ENCODE measurements at regions not wholly inside any gene's neighbourhood (a gene's known extent, or its start where the extent isn't known, plus 50 kb on each side); places are given as distances from the start of the nearest gene placed in this dataset.

DNA sequence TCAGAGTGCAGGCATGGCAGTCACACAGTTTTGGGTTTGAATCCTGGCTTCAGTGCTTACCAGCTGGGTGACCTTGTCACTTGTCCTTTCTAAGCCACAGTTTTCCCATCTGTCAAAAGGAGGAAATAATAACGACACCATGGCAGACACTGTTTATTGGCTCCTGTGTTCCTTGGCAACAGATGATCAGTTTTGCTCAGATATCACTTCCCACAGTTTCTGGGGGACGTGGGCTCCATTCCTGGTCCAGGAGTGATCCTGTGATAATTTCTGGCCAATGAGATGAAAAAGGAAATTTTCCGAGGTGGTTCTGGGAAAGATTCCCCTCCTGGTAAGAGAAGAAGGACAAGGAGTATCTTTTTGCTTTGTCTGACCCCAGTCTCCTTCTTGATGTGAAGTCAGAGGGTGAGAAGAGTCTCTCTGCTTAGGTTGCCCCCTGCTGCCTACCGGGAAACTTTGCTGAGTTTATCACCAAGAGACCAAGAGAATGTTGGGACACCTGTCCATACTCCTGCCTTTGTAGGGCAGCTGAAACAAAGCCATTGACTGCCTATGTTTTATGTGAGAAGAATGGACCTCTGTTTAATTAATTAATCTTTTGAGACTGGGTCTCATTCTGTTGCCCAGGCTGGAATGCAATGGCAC, 178.9 kb upstream of the NRXN3 start:
- TF ChIP-seq EZH2phosphoT487 (conservative IDR thresholded peaks at IDR 0.05; ENCODE audit: low read length) (no peak), CTCF (IDR thresholded peaks at IDR 0.05; ENCODE audit: insufficient read depth, low read length, poor library complexity, severe bottlenecking) (no peak)

Measured in SU-DHL-6 (cell line).